GM23248 (cell line): ENCODE measurements at regions not wholly inside any gene's neighbourhood (a gene's known extent, or its start where the extent isn't known, plus 50 kb on each side); places are given as distances from the start of the nearest gene placed in this dataset.
"Not testable (repeated sequence)": the region's sequence is repeated elsewhere in the genome, so short reads cannot be mapped to it uniquely, and the experiment has no call there.

ENCODE experiments used
- DNase-seq: peaks from one replicate; pipeline ENCODE4 v3.0.0-alpha.2; 2015
- H2AFZ ChIP-seq: fragments of 200-600 bp; sonication (generic); 2 replicates; pipeline ENCODE4 v1.6.1; 2016; ENCODE audit warnings: antibody characterized with exemption
- H3F3A ChIP-seq: fragments of 200-600 bp; sonication (generic); 2 replicates; pipeline ENCODE4 v1.6.1; 2016; ENCODE audit warnings: mild to moderate bottlenecking, antibody characterized with exemption, mixed run types; ENCODE audit not compliant: insufficient read depth
- H3K27ac ChIP-seq: fragments of 200-600 bp; sonication (generic); 2 replicates; pipeline ENCODE4 v1.5.1; 2016; ENCODE audit warnings: mild to moderate bottlenecking
- H3K27me3 ChIP-seq: fragments of 200-600 bp; sonication (generic); replicated peaks from 2 replicates; pipeline ENCODE4 v1.6.1; 2016; ENCODE audit warnings: mild to moderate bottlenecking; ENCODE audit not compliant: insufficient read depth
- H3K36me3 ChIP-seq: fragments of 200-600 bp; sonication (generic); 2 replicates; pipeline ENCODE4 v1.6.1; 2016; ENCODE audit warnings: low read depth, mild to moderate bottlenecking
- H3K4me1 ChIP-seq: fragments of 200-600 bp; sonication (generic); 2 replicates; pipeline ENCODE4 v1.6.1; 2016; ENCODE audit warnings: mild to moderate bottlenecking; ENCODE audit not compliant: insufficient read depth
- H3K4me2 ChIP-seq: fragments of 200-600 bp; sonication (generic); one replicate; pipeline ENCODE4 v1.6.1; 2016; ENCODE audit warnings: mild to moderate bottlenecking; ENCODE audit not compliant: unreplicated experiment
- H3K4me3 ChIP-seq: fragments of 200-600 bp; sonication (generic); 2 replicates; pipeline ENCODE4 v1.5.1; 2016; ENCODE audit warnings: mild to moderate bottlenecking
- H3K79me2 ChIP-seq: fragments of 200-600 bp; sonication (generic); 2 replicates; pipeline ENCODE4 v1.6.1; 2016; ENCODE audit warnings: mild to moderate bottlenecking; ENCODE audit not compliant: insufficient read depth
- H3K9ac ChIP-seq: fragments of 200-600 bp; sonication (generic); 2 replicates; pipeline ENCODE4 v1.6.1; 2016; ENCODE audit warnings: mild to moderate bottlenecking
- H3K9me2 ChIP-seq: fragments of 200-600 bp; sonication (generic); 2 replicates; pipeline ENCODE4 v1.6.1; 2016; ENCODE audit warnings: mixed run types, mild to moderate bottlenecking, moderate library complexity; ENCODE audit not compliant: insufficient read depth
- H3K9me3 ChIP-seq: fragments of 200-600 bp; sonication (generic); one replicate; pipeline ENCODE4 v1.6.1; 2017; ENCODE audit warnings: low read depth
- H4K20me1 ChIP-seq: fragments of 200-600 bp; sonication (generic); 2 replicates; pipeline ENCODE4 v1.6.0; 2016; ENCODE audit not compliant: insufficient read depth
- EZH2 ChIP-seq: fragments of 200-600 bp; sonication (generic); IDR thresholded peaks from 2 replicates; pipeline ENCODE4 v1.6.1; 2018; ENCODE audit warnings: antibody characterized with exemption, mild to moderate bottlenecking; ENCODE audit not compliant: insufficient read depth, poor library complexity, severe bottlenecking
- EZH2phosphoT487 ChIP-seq: fragments of 200-600 bp; sonication (generic); IDR thresholded peaks from 2 replicates; pipeline ENCODE4 v1.6.1; 2018; ENCODE audit warnings: antibody characterized with exemption, moderate library complexity, mild to moderate bottlenecking, low read depth; ENCODE audit not compliant: insufficient read depth
- WGBS, 2 experiments: methylation state at CpG; one replicate each; pipeline ENCODE4 v1.1.6; 2015 to 2017; ENCODE audit warnings: low lambda C conversion rate in 2 of 2, low coverage in 1 of 2; ENCODE audit errors: missing lambda C conversion rate in 2 of 2; 5-methylcytosine and 5-hydroxymethylcytosine counted together
- in situ Hi-C: fragments of 300-500 bp; cut with MboI; formaldehyde crosslinking; loops from 2 replicates; pipeline ENCODE4 v1.15.0; 2020

DNA sequence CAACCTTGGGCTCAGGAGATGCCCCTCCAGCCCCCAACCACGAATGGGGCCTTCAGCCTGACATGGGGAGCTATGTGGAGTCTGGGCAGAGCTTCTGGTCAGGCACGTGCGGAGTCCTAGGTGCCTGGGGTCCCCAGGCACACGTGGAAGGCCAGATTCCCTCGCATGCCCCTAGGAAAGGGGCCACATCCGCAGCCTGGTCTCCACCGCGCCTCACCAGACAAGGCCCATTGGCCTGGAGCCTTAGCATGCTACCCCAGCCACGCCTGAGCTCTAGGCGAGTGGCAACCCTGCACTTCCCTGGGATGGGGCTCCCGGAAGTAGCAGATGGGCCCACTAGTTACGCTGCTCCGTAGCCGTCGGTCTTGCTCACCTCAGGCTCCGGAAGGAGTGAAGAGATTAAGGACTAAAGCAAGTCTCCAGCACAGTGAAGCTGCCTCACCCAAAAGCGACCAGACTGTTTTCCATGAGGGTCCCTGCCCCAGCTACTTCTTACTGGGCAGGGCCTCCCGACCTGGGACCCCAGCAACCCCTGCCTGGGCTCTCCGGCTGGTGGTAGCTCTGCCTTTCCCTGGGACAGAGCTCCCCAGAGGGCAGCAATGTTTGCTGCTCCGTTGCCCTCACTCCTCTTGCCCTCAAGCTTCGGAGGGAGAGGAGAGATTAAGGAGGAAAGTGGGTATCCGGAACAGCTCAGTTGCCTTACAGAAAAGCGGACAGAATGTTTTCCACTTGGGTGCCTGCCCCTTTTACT lies 93.2 kb upstream of the IMPG1 start:
- H3K79me2 ChIP-seq = no peaks in the 10 kb centered on the region
- in situ Hi-C loops = no loop called here

DNA sequence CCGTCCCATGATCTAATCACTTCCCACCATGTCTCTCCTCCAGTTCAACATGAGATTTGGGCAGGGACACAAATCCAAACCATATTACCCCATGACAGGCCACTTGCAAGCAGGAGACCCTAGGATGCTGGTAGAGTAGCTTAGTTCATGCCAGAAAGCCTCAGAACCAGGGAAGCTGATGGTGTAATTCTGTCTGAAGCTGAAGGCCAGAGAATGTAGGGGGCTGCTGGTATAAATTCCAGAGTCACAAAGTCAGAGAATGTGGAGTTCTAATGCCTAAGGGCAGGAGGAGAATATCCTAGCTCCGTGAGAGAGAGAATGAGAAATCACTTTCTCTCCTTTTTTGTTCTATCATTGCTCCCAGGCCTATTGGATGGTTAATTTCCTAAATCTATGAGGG lies 90.3 kb upstream of the IMPG1 start:
- Histone ChIP-seq H4K20me1 (no peaks in the 10 kb centered on the region), H3K27ac (no peak overlapping the region), H2AFZ (no peak overlapping the region), H3K27me3 (no peaks in the 10 kb centered on the region), H3K9me3 (no peaks in the 10 kb centered on the region), H3K9ac (no peak overlapping the region), H3K79me2 (no peaks in the 10 kb centered on the region), H3K4me2 (no peak overlapping the region), H3K36me3 (no peaks in the 10 kb centered on the region), H3F3A (no peaks in the 10 kb centered on the region), H3K4me1 (no peaks in the 10 kb centered on the region), H3K9me2 (no peaks in the 10 kb centered on the region), H3K4me3 (no peak overlapping the region)
- no peak for DNase-seq
- TF ChIP-seq EZH2 = no peak
- WGBS, 2 experiments = 8 to 21% methylated on average over 2 of the region's 2 CpGs
- in situ Hi-C loops = no loop called here

More for the DNA sequence above, 93.2 kb upstream of the IMPG1 start:
- Histone ChIP-seq H3K4me2 (no peak overlapping the region), H3K4me3 (no peak overlapping the region), H3K9me3 (no peaks in the 10 kb centered on the region), H3K4me1 (no peaks in the 10 kb centered on the region), H3K36me3 (no peaks in the 10 kb centered on the region), H3K9me2 (no peaks in the 10 kb centered on the region), H3K27ac (no peak overlapping the region), H3K9ac (no peak overlapping the region), H3F3A (no peaks in the 10 kb centered on the region), H3K27me3 (no peaks in the 10 kb centered on the region), H2AFZ (no peak overlapping the region), H4K20me1 (no peaks in the 10 kb centered on the region)
- 46 to 47% methylated on average over 22 to 23 of the region's 23 CpGs for WGBS, 2 experiments
- DNase-seq = no peak
- TF ChIP-seq EZH2 (no peak), EZH2phosphoT487 (no peak)

DNA sequence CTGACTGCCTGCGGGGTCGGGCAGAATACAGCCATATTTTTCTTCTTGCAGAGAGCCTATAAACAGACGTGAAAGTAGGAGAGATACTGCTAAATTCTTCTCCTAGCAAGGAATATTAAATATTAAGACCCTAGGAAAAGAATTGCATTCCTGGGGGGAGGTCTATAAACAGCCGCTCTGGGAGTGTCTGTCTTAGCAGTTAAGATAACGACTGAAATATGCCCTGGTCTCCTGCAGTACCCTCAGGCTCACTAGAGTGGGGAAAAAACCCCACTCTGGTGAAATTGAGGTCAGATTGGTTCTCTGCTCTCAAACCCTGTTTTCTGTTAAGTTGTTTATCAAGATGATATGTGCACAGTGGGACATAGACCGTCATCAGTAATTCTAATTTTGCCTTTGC lies 85.3 kb upstream of the IMPG1 start:
- H3K27ac ChIP-seq, H3K79me2 ChIP-seq, H3K4me1 ChIP-seq, H3K36me3 ChIP-seq, H3K27me3 ChIP-seq, DNase-seq, H3F3A ChIP-seq, H4K20me1 ChIP-seq, H3K4me3 ChIP-seq, H3K4me2 ChIP-seq, H3K9me3 ChIP-seq, H3K9ac ChIP-seq, in situ Hi-C loops, H2AFZ ChIP-seq, H3K9me2 ChIP-seq: not testable (repeated sequence)
- 43 to 47% methylated on average over 6 of the region's 6 CpGs for WGBS, 2 experiments

DNA sequence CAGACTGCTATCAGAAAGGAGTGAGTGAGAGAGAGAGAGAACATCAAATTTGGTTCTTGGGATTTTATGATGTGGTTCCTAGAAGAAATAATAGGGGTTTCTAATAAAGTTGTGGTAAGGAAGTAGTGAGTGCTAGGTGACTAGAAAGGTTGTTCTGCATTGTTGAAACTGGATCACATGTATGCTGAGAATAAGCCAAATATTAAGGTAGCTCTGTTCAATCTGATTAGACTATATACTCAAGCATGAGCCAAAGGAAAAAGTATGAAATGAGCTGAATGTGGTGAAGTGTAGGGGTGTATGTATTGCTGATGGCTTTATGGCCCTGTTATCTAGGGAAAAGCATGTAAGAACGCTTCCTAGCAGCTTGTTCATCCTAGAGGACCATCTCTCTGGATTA lies 63.0 kb upstream of the IMPG1 start:
- H3F3A ChIP-seq = no peaks in the 10 kb centered on the region
- WGBS, 2 experiments = 0% methylated on average over 1 of the region's 1 CpG
- H3K9me2 ChIP-seq = no peaks in the 10 kb centered on the region
- no peaks in the 10 kb centered on the region for H3K9me3 ChIP-seq
- no peaks in the 10 kb centered on the region for H3K36me3 ChIP-seq
- no peaks in the 10 kb centered on the region for H3K27me3 ChIP-seq
- DNase-seq = no peak
- no peaks in the 10 kb centered on the region for H3K79me2 ChIP-seq
- H2AFZ ChIP-seq = no peak overlapping the region
- no peaks in the 10 kb centered on the region for H4K20me1 ChIP-seq
- H3K4me2 ChIP-seq = no peak overlapping the region
- in situ Hi-C loops = no loop called here
- no peak for TF ChIP-seq EZH2
- TF ChIP-seq EZH2phosphoT487 = no peak
- H3K27ac ChIP-seq = no peak overlapping the region
- no peak overlapping the region for H3K4me3 ChIP-seq
- H3K4me1 ChIP-seq = no peaks in the 10 kb centered on the region
- no peak overlapping the region for H3K9ac ChIP-seq

DNA sequence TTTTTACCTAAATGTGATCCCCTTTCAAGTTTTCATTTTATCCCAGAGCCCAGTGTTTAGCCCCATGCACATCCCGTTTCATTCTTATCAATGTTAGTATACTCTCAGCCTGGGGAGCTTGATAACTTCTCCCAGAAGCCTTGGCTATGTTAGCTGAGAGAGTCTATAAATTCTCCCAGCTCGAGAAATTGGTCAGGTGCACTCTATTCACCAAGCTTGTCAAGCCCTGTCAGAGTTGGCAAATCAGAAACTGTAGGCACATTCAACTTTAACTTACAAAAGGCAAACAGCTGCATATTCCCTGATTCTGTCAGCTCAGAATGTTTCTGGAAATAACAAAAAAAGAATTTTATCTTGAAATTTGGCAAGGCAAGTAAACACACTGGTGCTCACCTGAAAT lies 62.2 kb upstream of the IMPG1 start:
- in situ Hi-C loops = no loop called here
- H3K9me2 ChIP-seq = no peaks in the 10 kb centered on the region
- no peak for TF ChIP-seq EZH2phosphoT487
- TF ChIP-seq EZH2 = no peak
- no peaks in the 10 kb centered on the region for H3K9me3 ChIP-seq
- no peak overlapping the region for H3K4me3 ChIP-seq
- WGBS, 2 experiments = 9 to 11% methylated on average over 2 of the region's 2 CpGs
- no peaks in the 10 kb centered on the region for H3K36me3 ChIP-seq
- no peak overlapping the region for H3K27ac ChIP-seq
- no peak overlapping the region for H3K9ac ChIP-seq
- no peaks in the 10 kb centered on the region for H3K79me2 ChIP-seq
- no peaks in the 10 kb centered on the region for H3K4me1 ChIP-seq
- no peaks in the 10 kb centered on the region for H3F3A ChIP-seq
- H3K4me2 ChIP-seq = no peak overlapping the region
- no peak overlapping the region for H2AFZ ChIP-seq
- H4K20me1 ChIP-seq = no peaks in the 10 kb centered on the region
- no peak for DNase-seq
- H3K27me3 ChIP-seq = no peaks in the 10 kb centered on the region
